Activated CD4-positive, alpha-beta T cell treated with anti-CD3 and anti-CD28 coated beads, Interleukin-2, amount 50 U/mL, for 24 hours (primary cell): ENCODE measurements at regions not wholly inside any gene's neighbourhood (a gene's known extent, or its start where the extent isn't known, plus 50 kb on each side); places are given as distances from the start of the nearest gene placed in this dataset.

Source experiments
- DNase-seq, 2 donors: peaks; one replicate each; pipeline ENCODE4 v3.0.0-alpha.2; 2020; ENCODE audit warnings: low read depth in 1 of 2, low spot score in 1 of 2

DNA sequence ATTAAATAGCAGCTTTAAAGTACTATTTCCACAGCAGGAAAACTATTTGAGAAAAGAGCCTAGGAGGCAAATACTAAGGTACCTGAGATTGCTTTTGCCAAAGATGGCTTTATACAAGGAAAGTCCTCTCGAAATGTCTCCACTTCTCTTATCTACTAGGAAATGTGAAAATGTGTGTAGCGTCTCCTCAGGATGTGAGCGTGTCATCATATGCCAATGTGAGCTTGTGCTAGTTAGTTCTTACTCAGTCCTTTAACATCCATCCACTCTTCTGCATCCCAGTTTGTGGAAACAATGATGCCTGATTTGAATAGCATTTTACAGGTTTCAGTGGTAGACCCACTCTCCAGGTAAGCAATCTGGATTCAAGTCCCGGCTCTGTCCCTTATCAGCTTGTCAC lies 421.0 kb downstream of the DYNC2H1 start:
- no peak for DNase-seq

DNA sequence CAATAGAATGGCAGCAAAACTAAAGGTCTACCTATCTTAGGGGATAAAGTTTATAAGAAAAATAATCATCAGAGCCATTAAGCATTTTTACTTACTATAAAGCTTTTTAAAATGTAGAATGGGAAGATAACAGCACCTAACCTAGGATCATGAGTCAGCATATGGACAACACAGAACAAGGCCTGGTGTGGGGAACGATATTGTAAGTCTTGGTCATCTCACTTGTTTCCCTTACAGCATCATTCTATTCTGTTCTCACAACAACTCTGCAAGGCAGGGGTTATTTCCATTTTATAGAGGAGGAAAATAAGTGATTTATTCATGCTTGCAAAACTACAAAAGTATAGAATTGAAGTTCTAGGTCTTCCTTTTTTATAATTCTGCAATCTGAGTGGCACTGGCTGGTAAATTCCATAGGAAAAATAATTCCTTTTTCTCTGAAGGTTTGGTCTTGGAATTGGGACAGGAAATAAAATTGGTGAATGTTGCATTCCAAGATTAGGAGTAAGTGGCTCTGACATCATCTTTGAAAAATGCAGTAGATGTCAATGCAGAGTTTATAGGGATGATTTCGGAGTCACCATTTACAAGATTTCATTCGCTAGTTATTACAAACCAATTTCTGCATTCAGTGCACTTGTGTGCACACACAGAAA lies 423.0 kb downstream of the DYNC2H1 start:
- no peak for DNase-seq

GRCh38 chr11:103534191-103534590 lies 425.0 kb downstream of the DYNC2H1 start:
- DNase-seq: no peak

DNA sequence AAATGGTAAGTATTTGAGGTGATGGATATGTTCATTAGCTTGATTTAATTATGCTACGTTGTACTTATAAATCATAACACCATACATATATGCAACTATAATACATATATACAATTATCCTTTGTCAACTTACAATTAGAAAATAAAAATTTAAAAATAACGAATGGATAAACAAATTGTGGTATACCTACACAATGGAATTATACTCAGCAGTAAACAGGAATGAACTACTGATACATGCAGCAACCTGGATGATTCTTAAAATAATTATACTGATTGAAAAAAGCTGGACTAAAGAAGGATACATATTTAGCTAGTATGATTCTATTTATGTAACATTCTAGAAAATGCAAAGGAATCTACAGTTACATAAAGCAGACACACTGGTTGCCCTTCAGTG lies 425.7 kb downstream of the DYNC2H1 start:
- no peak for DNase-seq

DNA sequence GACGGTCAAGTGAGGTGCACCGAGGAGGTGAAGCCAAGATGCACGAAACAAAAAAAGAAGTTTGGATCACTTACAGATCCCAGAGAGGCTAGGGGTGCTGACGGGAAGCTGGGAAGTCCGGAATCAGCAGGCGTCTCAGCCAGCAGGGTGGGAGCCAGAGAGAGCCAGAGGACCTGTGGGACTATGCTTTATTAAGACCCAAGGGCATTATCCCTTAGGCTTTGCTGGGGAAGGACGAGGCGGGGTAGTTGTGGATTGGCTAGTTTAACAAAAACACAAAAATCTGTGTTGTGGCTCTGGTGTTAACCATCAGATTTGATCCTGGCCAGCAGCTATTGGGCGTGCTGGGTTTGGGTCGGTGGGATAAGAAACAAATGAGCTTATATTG lies 427.1 kb downstream of the DYNC2H1 start:
- DNase-seq: no peak

GRCh38 chr11:103537904-103538502 lies 428.8 kb downstream of the DYNC2H1 start:
- no peak for DNase-seq

DNA sequence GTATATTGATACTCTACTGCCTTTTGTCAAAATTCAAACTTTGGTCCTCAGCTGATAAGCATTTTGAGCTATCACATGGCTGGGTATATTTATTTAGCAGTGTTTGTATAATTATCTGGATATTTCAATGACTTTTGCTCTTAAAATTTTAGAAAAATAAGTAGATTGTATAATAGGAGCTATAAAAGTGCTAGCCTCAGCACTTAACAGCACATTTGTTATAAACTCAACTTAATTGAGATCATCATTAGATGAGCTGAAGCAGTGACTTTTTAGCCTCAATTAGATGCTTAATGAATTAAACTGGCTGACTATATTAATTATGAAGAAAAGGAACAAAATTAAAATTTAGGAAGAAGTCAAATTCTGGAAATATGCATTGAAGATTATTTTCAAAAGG lies 429.9 kb downstream of the DYNC2H1 start:
- no peak for DNase-seq

DNA sequence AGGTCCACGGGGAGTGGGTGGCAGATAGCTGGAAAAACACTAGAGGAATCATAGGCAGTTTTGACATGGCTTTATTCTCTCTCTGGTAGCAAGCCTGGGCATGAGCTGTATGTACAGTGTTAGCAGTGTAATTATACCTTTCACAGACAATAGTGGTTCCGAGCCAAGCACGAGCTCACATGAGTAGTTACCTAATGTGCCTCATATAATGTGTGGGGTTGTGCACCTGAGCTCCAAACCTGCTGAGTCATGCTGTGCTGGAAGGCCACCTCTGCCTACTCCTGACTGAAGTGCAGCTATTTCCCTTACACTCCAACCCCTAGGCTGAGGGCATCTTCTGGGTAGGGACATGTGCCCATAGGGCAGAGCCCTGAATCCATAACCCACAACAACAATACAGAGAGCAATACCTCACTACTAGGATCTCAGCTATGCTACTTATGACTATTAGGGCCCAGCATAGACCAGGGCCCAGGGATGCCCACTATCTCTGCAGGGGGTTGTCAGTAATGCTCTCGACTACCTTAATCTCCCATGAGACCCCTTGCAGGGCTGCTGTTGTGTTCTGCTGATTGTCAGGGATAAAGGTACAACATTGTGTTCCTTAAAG lies 432.1 kb downstream of the DYNC2H1 start:
- DNase-seq: no peak

- DNase-seq: no peak
Observed at GRCh38 chr11:103542851-103543250, 433.6 kb downstream of the DYNC2H1 start.

GRCh38 chr11:103543456-103543855 lies 434.2 kb downstream of the DYNC2H1 start:
- no peak for DNase-seq

GRCh38 chr11:103544874-103545273 lies 435.6 kb downstream of the DYNC2H1 start:
- DNase-seq: no peak

DNA sequence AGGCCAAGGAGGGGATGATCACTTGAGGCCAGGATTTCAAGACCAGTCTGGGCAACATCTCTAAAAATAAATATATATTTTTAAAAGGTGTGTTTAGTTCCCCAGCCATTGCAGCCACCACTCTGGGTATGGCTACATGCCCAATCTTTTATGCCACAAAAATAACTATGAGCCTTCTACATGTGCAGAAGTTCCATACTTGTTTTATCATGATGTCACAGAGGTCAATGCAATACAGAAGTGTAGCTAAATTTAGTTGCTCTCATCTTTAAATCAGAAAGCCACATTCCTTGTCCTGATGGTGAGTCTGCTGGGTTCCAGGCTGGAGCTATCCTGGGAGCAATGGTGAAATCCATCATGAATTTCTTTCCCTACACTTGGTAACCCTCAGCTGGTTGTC lies 436.3 kb downstream of the DYNC2H1 start:
- no peak for DNase-seq

GRCh38 chr11:103546236-103546635 lies 437.0 kb downstream of the DYNC2H1 start:
- DNase-seq: no peak

DNA sequence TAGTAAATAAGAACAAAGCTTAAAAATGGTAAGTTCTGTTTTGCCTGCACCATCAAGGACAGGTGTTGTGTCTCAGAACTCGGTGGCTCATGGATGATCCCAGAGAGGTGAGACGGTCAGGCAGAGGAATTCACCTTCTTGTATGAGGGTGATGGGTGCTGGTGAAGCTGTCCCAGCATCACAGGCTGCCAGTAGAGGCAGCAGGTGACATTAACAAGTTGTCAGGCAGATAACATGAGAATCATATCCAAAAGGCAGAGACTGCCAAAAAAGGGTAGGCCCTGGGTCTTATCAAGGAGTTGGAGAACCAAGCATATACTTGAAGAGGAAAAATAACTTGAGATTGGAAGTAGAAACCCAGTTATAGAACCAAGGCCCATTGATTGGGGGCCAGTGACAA lies 437.8 kb downstream of the DYNC2H1 start:
- DNase-seq: no peak

DNA sequence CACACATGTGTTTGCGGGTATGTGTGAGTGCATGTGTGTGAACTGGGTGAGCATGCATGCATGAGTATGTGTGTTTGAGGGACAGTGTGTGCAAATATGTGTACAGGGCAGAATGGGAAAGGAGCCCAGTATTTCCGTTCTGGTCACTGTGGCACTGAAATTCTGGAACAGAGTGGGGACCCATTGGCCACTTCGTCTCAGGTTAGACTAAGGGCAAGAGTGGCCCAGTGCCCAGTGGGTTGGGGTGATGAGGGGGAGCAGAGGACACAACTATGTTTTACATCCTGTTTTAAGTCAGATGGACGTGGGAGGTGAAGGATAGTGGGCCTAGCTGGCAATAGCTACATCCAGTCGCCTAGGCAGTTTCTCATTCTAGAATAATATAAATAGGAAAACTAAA lies 438.5 kb downstream of the DYNC2H1 start:
- no peak for DNase-seq

GRCh38 chr11:103548838-103549237 lies 439.6 kb downstream of the DYNC2H1 start:
- DNase-seq: no peak

- no peak for DNase-seq
Observed at GRCh38 chr11:103550811-103551210, 441.6 kb downstream of the DYNC2H1 start.

DNA sequence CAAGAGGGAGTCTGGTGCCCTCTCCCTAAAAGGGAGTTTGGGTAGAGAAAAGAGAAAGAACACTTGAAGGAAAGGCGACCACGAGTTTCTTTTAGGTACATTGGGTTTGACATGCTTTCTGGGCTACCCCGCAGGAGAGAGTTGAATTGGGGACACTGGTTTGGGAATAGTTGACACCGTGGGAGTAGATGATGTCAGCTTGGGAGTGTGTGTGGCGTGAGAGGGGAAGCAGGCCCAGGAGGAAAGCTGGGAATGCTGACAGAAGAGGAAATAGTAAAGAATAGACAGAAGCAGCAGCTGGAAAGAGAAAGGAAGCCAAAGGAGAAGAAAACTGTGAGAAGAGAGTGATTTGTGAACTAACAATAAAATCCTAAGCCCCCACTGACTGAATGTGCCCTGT lies 442.9 kb downstream of the DYNC2H1 start:
- no peak for DNase-seq

GRCh38 chr11:103556171-103556570 lies 446.9 kb downstream of the DYNC2H1 start:
- DNase-seq: no peak

- DNase-seq: no peak
Observed at GRCh38 chr11:103566116-103566515, 456.9 kb downstream of the DYNC2H1 start.

GRCh38 chr11:103581760-103582159 lies 454.7 kb upstream of the DDI1 start:
- no peak for DNase-seq

DNA sequence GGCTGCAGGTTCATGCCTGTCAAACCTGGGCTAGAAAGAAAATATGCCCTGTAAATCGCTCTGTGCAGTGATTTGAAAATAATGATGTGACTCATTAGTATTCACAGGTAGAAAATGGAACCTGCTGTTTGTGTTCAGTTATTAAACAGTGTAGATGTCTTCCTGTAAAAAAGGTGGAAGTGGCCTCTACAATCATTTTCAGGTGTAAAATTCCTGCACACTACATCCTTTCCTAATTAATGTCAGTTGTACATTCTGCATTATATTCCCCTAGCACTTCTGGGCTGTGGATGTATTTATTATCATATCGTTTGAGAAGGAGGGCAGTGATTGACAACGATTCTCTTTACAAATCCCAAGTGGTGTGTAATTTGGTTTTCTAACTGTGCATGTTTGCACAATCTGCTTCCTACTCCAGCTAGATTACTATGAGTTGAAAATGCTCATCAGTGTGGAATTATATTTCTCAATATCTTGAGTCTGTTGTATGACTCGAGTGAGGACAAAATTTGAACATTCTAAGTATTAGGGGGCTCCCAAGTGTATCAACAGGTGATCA lies 454.0 kb upstream of the DDI1 start:
- no peak for DNase-seq

DNA sequence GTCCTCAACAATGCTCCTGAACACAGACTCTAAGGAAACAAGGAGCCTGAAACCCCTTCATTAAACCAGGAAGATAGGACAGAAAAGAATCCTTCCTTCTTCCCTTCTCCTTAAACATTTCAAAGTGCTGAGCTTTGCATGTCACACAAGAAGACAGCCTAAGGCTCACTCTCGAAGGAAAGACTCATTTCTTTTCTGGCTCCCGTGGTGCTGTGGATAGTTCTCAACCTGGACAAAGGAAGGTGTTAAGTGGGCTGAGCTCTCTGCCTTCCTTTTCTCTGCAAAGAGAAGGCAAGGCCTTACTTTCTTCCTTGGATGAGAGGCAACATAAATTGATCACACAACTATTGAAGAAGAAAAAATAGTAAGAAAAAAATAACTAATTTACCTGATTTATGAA lies 452.4 kb upstream of the DDI1 start:
- no peak for DNase-seq
